ENCODE measurements at regions not wholly inside any gene's neighbourhood (a gene's known extent, or its start where the extent isn't known, plus 50 kb on each side); places are given as distances from the start of the nearest gene placed in this dataset.

DNA sequence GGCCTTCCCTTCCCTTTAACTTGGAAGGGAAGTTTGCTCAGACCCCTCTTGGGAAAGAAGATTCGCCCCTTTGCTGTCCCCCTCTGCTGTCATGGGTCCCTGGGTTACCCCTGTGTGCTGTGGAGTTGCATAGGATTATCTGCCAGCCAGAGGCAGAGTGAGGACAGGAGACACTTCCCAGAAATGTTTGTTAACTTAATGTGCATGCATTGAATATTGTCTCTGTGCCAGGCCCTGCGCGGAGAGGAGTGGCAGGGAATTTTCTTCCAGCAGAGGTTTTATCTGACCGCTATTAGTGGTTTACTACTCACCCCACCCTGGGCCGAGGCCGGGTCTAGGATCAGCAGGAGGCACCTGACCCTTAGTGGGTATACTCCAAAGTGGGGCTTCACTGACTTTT is 894.8 kb downstream of the TBC1D22A start:
- Histone ChIP-seq H2AFZ (ENCODE audit: low read length) (no peak overlapping the region), H3K4me3 (ENCODE audit: low read length) (no peak overlapping the region)
- DNase-seq, result no peak

DNA sequence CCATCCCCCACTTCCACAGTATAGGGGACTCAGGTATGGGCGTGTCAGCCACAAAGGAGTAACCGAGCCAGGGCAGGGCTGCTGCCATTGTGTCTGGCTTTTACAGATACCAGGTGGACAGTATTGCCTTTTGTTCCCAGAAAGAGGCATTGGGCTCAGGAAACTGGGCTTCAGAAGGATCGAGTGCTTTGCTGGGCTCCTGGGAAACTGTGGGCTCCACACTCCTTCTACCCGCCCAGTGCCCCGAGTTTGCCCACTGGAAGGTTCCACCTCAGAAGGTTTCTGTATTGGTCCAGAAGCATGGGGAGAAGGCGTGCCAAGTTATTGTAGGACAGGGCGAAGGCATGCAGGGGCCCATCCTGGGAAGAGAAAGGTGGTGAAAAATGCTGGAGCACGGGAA is 894.4 kb downstream of the TBC1D22A start:
- Histone ChIP-seq H3K4me3 (ENCODE audit: low read length) (no peak overlapping the region), H3K4me2 (ENCODE audit: low read depth, low read length, poor library complexity, severe bottlenecking) (no peak overlapping the region), H3K4me1 (ENCODE audit: low read length) (no peaks in the 10 kb centered on the region), H3K9me3 (ENCODE audit: low read length) (no peaks in the 10 kb centered on the region), H3K36me3 (ENCODE audit: insufficient read depth, low read length) (no peaks in the 10 kb centered on the region), H3K9ac (ENCODE audit: low read length) (no peak overlapping the region), H3K9me2 (replicated peaks; ENCODE audit: insufficient read depth, low read length) (peaks cover 3% of the 10 kb centered on the region; the same call in 1 of the 2 replicates), H3K27me3 (ENCODE audit: low read length) (no peaks in the 10 kb centered on the region), H3K79me2 (ENCODE audit: low read length) (no peaks in the 10 kb centered on the region), H2AFZ (ENCODE audit: low read length) (no peak overlapping the region), H4K20me1 (ENCODE audit: insufficient read depth, low read depth, low read length) (no peaks in the 10 kb centered on the region), H3K27ac (ENCODE audit: low read length) (no peak overlapping the region)
- DNase-seq, result no peak

More for the DNA sequence above, 894.8 kb downstream of the TBC1D22A start:
- Histone ChIP-seq H3K27me3 (ENCODE audit: low read length) (no peaks in the 10 kb centered on the region), H4K20me1 (ENCODE audit: insufficient read depth, low read depth, low read length) (no peaks in the 10 kb centered on the region), H3K4me2 (ENCODE audit: low read depth, low read length, poor library complexity, severe bottlenecking) (no peak overlapping the region), H3K79me2 (ENCODE audit: low read length) (no peaks in the 10 kb centered on the region), H3K9ac (ENCODE audit: low read length) (no peak overlapping the region), H3K9me2 (replicated peaks; ENCODE audit: insufficient read depth, low read length) (peaks cover 3% of the 10 kb centered on the region; the same call in 1 of the 2 replicates), H3K4me1 (ENCODE audit: low read length) (no peaks in the 10 kb centered on the region), H3K36me3 (ENCODE audit: insufficient read depth, low read length) (no peaks in the 10 kb centered on the region), H3K9me3 (ENCODE audit: low read length) (no peaks in the 10 kb centered on the region), H3K27ac (ENCODE audit: low read length) (no peak overlapping the region)

DNA sequence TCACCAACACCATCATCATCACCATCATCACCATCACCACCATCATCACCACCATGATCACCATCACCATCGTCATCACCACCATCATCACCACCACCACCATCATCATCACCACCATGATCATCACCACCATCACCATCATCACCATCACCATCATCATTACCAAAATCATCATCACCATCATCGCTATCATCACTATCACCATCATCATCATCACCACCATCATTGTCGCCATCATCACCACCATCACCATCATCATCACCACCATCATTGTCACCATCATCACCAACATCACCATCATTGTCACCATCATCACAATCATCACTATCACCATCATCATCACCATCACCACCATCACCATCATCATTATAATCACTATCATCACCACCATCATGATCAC is 893.5 kb downstream of the TBC1D22A start:
- Histone ChIP-seq H4K20me1 (ENCODE audit: insufficient read depth, low read depth, low read length) (no peaks in the 10 kb centered on the region), H3K27me3 (ENCODE audit: low read length) (no peaks in the 10 kb centered on the region), H3K4me2 (ENCODE audit: low read depth, low read length, poor library complexity, severe bottlenecking) (no peak overlapping the region), H3K79me2 (ENCODE audit: low read length) (no peaks in the 10 kb centered on the region), H3K9me2 (replicated peaks; ENCODE audit: insufficient read depth, low read length) (peaks cover 3% of the 10 kb centered on the region; the same call in 1 of the 2 replicates), H3K9ac (ENCODE audit: low read length) (no peak overlapping the region), H2AFZ (ENCODE audit: low read length) (no peak overlapping the region), H3K9me3 (ENCODE audit: low read length) (no peaks in the 10 kb centered on the region), H3K4me1 (ENCODE audit: low read length) (no peaks in the 10 kb centered on the region), H3K27ac (ENCODE audit: low read length) (no peak overlapping the region), H3K4me3 (ENCODE audit: low read length) (no peak overlapping the region), H3K36me3 (ENCODE audit: insufficient read depth, low read length) (no peaks in the 10 kb centered on the region)
- no peak for DNase-seq

DNA sequence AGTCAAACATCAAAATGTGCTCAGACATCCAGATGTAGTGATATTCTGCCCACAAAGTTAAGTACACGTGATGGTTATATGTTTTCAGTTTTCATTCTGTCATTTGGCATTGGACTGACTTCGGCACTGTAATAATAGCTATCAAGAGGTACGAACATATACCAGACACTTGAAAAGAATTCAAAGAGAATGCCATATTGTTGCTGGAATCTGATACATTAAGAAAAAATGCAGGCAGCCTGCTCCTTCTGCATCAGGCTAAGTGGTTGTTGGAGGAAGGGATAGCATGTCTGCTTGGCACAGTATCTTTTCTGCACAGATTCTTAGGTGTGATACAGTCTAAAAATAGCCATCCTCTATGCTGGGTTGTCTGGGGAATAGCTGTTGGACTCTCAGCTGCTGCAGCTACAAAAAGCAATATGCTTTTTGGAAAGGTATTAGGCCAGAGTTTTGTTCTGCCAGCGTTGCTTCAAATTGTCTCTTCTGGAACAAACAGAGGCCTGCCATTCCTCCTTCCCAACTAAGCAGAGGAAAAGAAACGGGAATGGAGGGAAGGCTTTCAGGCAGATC is 892.6 kb downstream of the TBC1D22A start:
- Histone ChIP-seq H4K20me1 (ENCODE audit: insufficient read depth, low read depth, low read length) (no peaks in the 10 kb centered on the region), H3K4me2 (ENCODE audit: low read depth, low read length, poor library complexity, severe bottlenecking) (no peak overlapping the region), H3K9me2 (replicated peaks; ENCODE audit: insufficient read depth, low read length) (peaks cover 3% of the 10 kb centered on the region; the same call in 1 of the 2 replicates), H3K27me3 (ENCODE audit: low read length) (no peaks in the 10 kb centered on the region), H3K36me3 (ENCODE audit: insufficient read depth, low read length) (no peaks in the 10 kb centered on the region), H3K4me1 (ENCODE audit: low read length) (no peaks in the 10 kb centered on the region), H3K27ac (ENCODE audit: low read length) (no peak overlapping the region), H3K9me3 (ENCODE audit: low read length) (no peaks in the 10 kb centered on the region), H3K79me2 (ENCODE audit: low read length) (no peaks in the 10 kb centered on the region), H2AFZ (ENCODE audit: low read length) (no peak overlapping the region), H3K4me3 (ENCODE audit: low read length) (no peak overlapping the region), H3K9ac (ENCODE audit: low read length) (no peak overlapping the region)
- no peak for DNase-seq

DNA sequence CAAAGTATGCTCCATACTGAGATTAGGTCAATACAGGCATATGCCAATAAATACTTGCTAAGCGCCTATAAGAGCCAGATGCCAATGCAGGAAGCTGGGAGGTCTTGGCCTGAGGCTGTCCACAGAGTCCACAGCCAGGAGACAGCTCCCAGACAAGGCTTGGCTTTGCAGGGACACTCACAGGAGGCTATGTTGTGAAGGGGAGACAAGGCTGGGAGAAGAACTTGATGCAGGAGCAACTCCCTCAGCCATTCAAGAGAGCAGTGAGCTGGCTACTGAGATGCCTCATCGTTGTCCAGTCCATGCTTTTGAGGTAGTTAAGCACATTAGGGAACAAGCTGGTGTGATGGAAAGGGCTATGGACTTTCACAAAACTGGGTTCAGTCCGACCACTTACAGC is 891.5 kb downstream of the TBC1D22A start:
- no peaks in the 10 kb centered on the region for H3K9me3 ChIP-seq (ENCODE audit: low read length)
- no peak overlapping the region for H3K9ac ChIP-seq (ENCODE audit: low read length)
- no peaks in the 10 kb centered on the region for H3K79me2 ChIP-seq (ENCODE audit: low read length)
- no peaks in the 10 kb centered on the region for H3K27me3 ChIP-seq (ENCODE audit: low read length)
- peaks cover 3% of the 10 kb centered on the region; the same call in 1 of the 2 replicates for H3K9me2 ChIP-seq (replicated peaks; ENCODE audit: insufficient read depth, low read length)
- H3K27ac ChIP-seq (ENCODE audit: low read length), result no peak overlapping the region
- no peak overlapping the region for H3K4me2 ChIP-seq (ENCODE audit: low read depth, low read length, poor library complexity, severe bottlenecking)
- no peaks in the 10 kb centered on the region for H3K4me1 ChIP-seq (ENCODE audit: low read length)
- H2AFZ ChIP-seq (ENCODE audit: low read length), result no peak overlapping the region
- DNase-seq, result no peak
- no peaks in the 10 kb centered on the region for H3K36me3 ChIP-seq (ENCODE audit: insufficient read depth, low read length)
- no peak overlapping the region for H3K4me3 ChIP-seq (ENCODE audit: low read length)
- H4K20me1 ChIP-seq (ENCODE audit: insufficient read depth, low read depth, low read length), result no peaks in the 10 kb centered on the region

DNA sequence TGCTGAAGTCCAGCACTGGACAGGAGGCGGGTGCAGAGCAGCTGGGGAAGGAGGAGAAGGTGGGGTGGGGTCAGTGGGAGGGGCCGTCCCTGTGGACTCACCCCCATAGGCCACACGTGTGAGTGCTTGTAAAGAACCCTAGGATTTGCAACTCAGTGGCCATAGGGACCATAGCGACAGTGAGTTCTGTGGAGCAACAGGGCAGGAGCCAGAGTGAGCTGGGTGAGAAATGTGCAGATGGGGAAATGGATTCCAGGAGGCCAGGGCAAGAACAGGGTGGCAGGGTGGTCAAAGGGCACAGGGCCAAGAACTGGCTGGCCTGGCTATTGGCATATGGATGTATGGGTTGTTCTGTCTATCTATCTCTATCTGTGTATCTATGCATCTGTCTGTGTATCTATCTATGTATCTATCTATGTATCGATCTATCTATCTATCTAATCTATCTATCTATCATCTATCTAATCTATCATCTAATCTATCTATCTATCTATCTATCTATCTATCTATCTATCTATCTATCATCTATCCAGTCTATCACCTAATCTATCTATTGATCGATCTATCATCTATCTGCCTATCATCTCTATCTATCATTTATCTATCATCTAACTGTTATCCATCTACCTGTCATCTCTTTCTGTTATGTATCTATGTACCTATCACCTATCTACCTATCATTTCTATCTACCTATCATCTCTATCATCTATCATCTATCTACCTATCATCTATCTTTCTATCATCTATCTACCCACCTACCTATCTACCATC is 889.0 kb downstream of the TBC1D22A start:
- H2AFZ ChIP-seq (ENCODE audit: low read length), result no peak overlapping the region
- H3K4me1 ChIP-seq (ENCODE audit: low read length), result no peaks in the 10 kb centered on the region
- H3K9ac ChIP-seq (ENCODE audit: low read length), result no peak overlapping the region
- no peaks in the 10 kb centered on the region for H3K9me3 ChIP-seq (ENCODE audit: low read length)
- H3K9me2 ChIP-seq (replicated peaks; ENCODE audit: insufficient read depth, low read length), result peaks cover 3% of the 10 kb centered on the region; the same call in 1 of the 2 replicates
- no peak overlapping the region for H3K4me2 ChIP-seq (ENCODE audit: low read depth, low read length, poor library complexity, severe bottlenecking)
- no peak for DNase-seq
- no peaks in the 10 kb centered on the region for H3K36me3 ChIP-seq (ENCODE audit: insufficient read depth, low read length)
- no peaks in the 10 kb centered on the region for H3K27me3 ChIP-seq (ENCODE audit: low read length)
- no peak overlapping the region for H3K27ac ChIP-seq (ENCODE audit: low read length)
- H3K4me3 ChIP-seq (ENCODE audit: low read length), result no peak overlapping the region
- H3K79me2 ChIP-seq (ENCODE audit: low read length), result no peaks in the 10 kb centered on the region
- H4K20me1 ChIP-seq (ENCODE audit: insufficient read depth, low read depth, low read length), result no peaks in the 10 kb centered on the region

DNA sequence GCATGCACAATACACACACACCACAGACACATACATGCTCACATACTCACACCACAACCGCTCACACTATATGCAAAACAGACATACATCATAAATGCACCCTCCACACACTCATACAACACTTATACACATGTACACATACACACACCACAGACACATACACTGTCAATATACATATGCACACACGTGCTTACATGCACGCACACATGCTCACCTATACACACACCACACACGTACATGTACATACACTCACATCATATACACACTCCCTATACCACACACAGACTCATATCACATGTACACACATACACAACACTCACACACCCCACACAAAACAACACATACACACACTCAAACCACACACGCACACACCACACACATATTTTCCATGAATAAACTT is 885.3 kb downstream of the TBC1D22A start:
- H3K4me2 ChIP-seq (ENCODE audit: low read depth, low read length, poor library complexity, severe bottlenecking), result no peak overlapping the region
- no peak for DNase-seq
- no peaks in the 10 kb centered on the region for H3K9me2 ChIP-seq (replicated peaks; ENCODE audit: insufficient read depth, low read length)
- no peak overlapping the region for H3K4me3 ChIP-seq (ENCODE audit: low read length)
- no peaks in the 10 kb centered on the region for H3K79me2 ChIP-seq (ENCODE audit: low read length)
- no peaks in the 10 kb centered on the region for H3K9me3 ChIP-seq (ENCODE audit: low read length)
- no peaks in the 10 kb centered on the region for H4K20me1 ChIP-seq (ENCODE audit: insufficient read depth, low read depth, low read length)
- H3K4me1 ChIP-seq (ENCODE audit: low read length), result no peaks in the 10 kb centered on the region
- H3K27ac ChIP-seq (ENCODE audit: low read length), result no peak overlapping the region
- H3K36me3 ChIP-seq (ENCODE audit: insufficient read depth, low read length), result no peaks in the 10 kb centered on the region
- no peak overlapping the region for H3K9ac ChIP-seq (ENCODE audit: low read length)
- no peaks in the 10 kb centered on the region for H3K27me3 ChIP-seq (ENCODE audit: low read length)
- H2AFZ ChIP-seq (ENCODE audit: low read length), result no peak overlapping the region

DNA sequence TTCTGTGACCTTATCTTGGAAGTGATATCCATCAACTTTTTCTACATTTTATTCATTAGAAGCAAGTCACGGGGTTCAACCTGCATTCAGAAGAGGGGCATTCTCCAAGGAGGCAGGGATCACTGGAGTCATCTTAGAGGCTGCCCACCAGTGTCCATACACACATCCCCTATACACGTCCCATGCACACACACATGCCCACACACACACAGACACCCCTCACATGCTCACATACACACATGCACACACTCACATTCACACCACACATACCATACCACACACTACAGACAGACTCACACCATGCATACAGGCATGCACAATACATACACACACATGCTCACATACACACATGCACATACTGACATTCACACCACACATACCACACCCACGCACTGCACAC is 884.7 kb downstream of the TBC1D22A start:
- Histone ChIP-seq H3K4me2 (ENCODE audit: low read depth, low read length, poor library complexity, severe bottlenecking) (no peak overlapping the region), H3K4me3 (ENCODE audit: low read length) (no peak overlapping the region), H3K27me3 (ENCODE audit: low read length) (no peaks in the 10 kb centered on the region), H2AFZ (ENCODE audit: low read length) (no peak overlapping the region), H3K9ac (ENCODE audit: low read length) (no peak overlapping the region), H3K36me3 (ENCODE audit: insufficient read depth, low read length) (no peaks in the 10 kb centered on the region), H3K79me2 (ENCODE audit: low read length) (no peaks in the 10 kb centered on the region), H3K9me2 (replicated peaks; ENCODE audit: insufficient read depth, low read length) (no peaks in the 10 kb centered on the region), H3K27ac (ENCODE audit: low read length) (no peak overlapping the region), H4K20me1 (ENCODE audit: insufficient read depth, low read depth, low read length) (no peaks in the 10 kb centered on the region), H3K9me3 (ENCODE audit: low read length) (no peaks in the 10 kb centered on the region), H3K4me1 (ENCODE audit: low read length) (no peaks in the 10 kb centered on the region)
- no peak for DNase-seq

Data from Karpas-422 (cell line).